IMR-90 (cell line): ENCODE measurements at regions not wholly inside any gene's neighbourhood (a gene's known extent, or its start where the extent isn't known, plus 50 kb on each side); places are given as distances from the start of the nearest gene placed in this dataset.

Source experiments
- ATAC-seq: fragments of 200-7000 bp; cut with Tn5 transposase; 2 replicates; pipeline ENCODE4 v1.9.1; 2020; ENCODE audit warnings: low read depth, mild to moderate bottlenecking, moderate library complexity
- BruUV-seq: library from RNA; stranded (reverse); fragments of 400-500 nt; replicated peaks from 2 replicates; lab custom pipeline; 2021; lab: Mats Ljungman, UMichigan
- CTCF ChIA-PET: fragments of 300-600 bp; formaldehyde crosslinking; extraction: SDS; loops from one replicate; lab custom pipeline; 2021; ENCODE audit warnings: antibody characterized with exemption; lab: Yijun Ruan, JAX
- POLR2A ChIA-PET: fragments of 300-600 bp; sonication (Branson Sonifier 250); formaldehyde crosslinking; loops from one replicate; lab custom pipeline; 2022; ENCODE audit warnings: antibody characterized with exemption; ENCODE audit not compliant: unreplicated experiment; lab: Charles Lee
- DNase-seq: peaks from one replicate; pipeline ENCODE4 v3.0.0; 2013
- H2AFZ ChIP-seq: replicated peaks from 2 replicates; pipeline ENCODE3; 2013; ENCODE audit warnings: low read length, mild to moderate bottlenecking; ENCODE audit not compliant: poor library complexity
- H2AK5ac ChIP-seq: 2 replicates; pipeline ENCODE4 v1.6.1; 2013; ENCODE audit warnings: low read depth, low read length, inconsistent platforms
- H2AK9ac ChIP-seq: replicated peaks from 2 replicates; pipeline ENCODE3; 2013; ENCODE audit warnings: mild to moderate bottlenecking, low read depth, low read length, moderate library complexity; ENCODE audit not compliant: poor library complexity
- H2BK120ac ChIP-seq: 2 replicates; pipeline ENCODE4 v1.6.1; 2013; ENCODE audit warnings: low read depth, low read length, inconsistent platforms
- H2BK15ac ChIP-seq: 3 replicates; pipeline ENCODE4 v1.6.1; 2013; ENCODE audit warnings: low read depth, low read length, inconsistent platforms
- H2BK20ac ChIP-seq: 2 replicates; pipeline ENCODE4 v1.6.1; 2013; ENCODE audit warnings: low read depth, mild to moderate bottlenecking, inconsistent platforms, low read length, moderate library complexity
- H2BK5ac ChIP-seq: 2 replicates; pipeline ENCODE4 v1.6.1; 2013; ENCODE audit warnings: mild to moderate bottlenecking, low read depth, low read length, inconsistent platforms; ENCODE audit not compliant: poor library complexity, severe bottlenecking
- H3K14ac ChIP-seq: replicated peaks from 2 replicates; pipeline ENCODE4 v1.6.1; 2013; ENCODE audit warnings: low read depth, low read length, inconsistent platforms
- H3K18ac ChIP-seq: 2 replicates; pipeline ENCODE4 v1.6.1; 2013; ENCODE audit warnings: low read depth, low read length, control low read depth
- H3K23ac ChIP-seq: 2 replicates; pipeline ENCODE4 v1.6.1; 2013; ENCODE audit warnings: low read depth, low read length, inconsistent platforms
- H3K27ac ChIP-seq: 2 replicates; pipeline ENCODE4 v1.5.1; 2013; ENCODE audit warnings: mild to moderate bottlenecking, control low read depth, low read length; ENCODE audit not compliant: insufficient read depth
- H3K27me3 ChIP-seq: 2 replicates; pipeline ENCODE4 v1.6.1; 2013; ENCODE audit warnings: low read length; ENCODE audit not compliant: control insufficient read depth, insufficient read depth
- H3K36me3 ChIP-seq: 2 replicates; pipeline ENCODE4 v1.6.1; 2013; ENCODE audit warnings: low read length, mixed read lengths; ENCODE audit not compliant: control insufficient read depth, insufficient read depth
- H3K4ac ChIP-seq: 2 replicates; pipeline ENCODE4 v1.6.1; 2013; ENCODE audit warnings: low read depth, low read length, inconsistent platforms
- H3K4me1 ChIP-seq: 2 replicates; pipeline ENCODE4 v1.6.1; 2013; ENCODE audit warnings: low read length, mixed read lengths; ENCODE audit not compliant: control insufficient read depth, insufficient read depth
- H3K4me2 ChIP-seq: 2 replicates; pipeline ENCODE4 v1.6.1; 2013; ENCODE audit warnings: low read depth, mild to moderate bottlenecking, control low read depth, low read length, moderate library complexity
- H3K4me3 ChIP-seq: 2 replicates; pipeline ENCODE4 v1.5.1; 2013; ENCODE audit warnings: low read depth, mild to moderate bottlenecking, control low read depth, low read length, moderate library complexity; ENCODE audit not compliant: insufficient read depth
- H3K56ac ChIP-seq: 2 replicates; pipeline ENCODE4 v1.6.1; 2013; ENCODE audit warnings: low read length, inconsistent platforms; ENCODE audit not compliant: insufficient read depth; ENCODE audit errors: extremely low read depth
- H3K79me1 ChIP-seq, 2 experiments: 2 replicates each; pipeline ENCODE4 v1.6.1; 2013; ENCODE audit warnings: low read length in 2 of 2, inconsistent platforms in 1 of 2, low read depth in 1 of 2
- H3K9ac ChIP-seq: 2 replicates; pipeline ENCODE4 v1.6.1; 2013; ENCODE audit warnings: low read depth, low read length, control low read depth
- H3K9me1 ChIP-seq: 2 replicates; pipeline ENCODE4 v1.6.1; 2013; ENCODE audit warnings: low read length, inconsistent platforms; ENCODE audit not compliant: insufficient read depth
- H3K9me3 ChIP-seq: 2 replicates; pipeline ENCODE4 v1.6.1; 2013; ENCODE audit warnings: low read length; ENCODE audit not compliant: control insufficient read depth, insufficient read depth
- H4K20me1 ChIP-seq: 2 replicates; pipeline ENCODE4 v1.6.1; 2013; ENCODE audit warnings: low read length, inconsistent platforms; ENCODE audit not compliant: insufficient read depth
- H4K5ac ChIP-seq: 2 replicates; pipeline ENCODE4 v1.6.1; 2013; ENCODE audit warnings: mild to moderate bottlenecking, low read depth, low read length, control low read depth
- H4K8ac ChIP-seq, 2 experiments: 2 replicates each; pipeline ENCODE4 v1.6.1; 2013; ENCODE audit warnings: low read depth in 2 of 2, low read length in 2 of 2, control low read depth in 1 of 2, inconsistent platforms in 1 of 2
- H4K91ac ChIP-seq: 2 replicates; pipeline ENCODE4 v1.6.1; 2013; ENCODE audit warnings: low read depth, low read length, inconsistent platforms; ENCODE audit not compliant: insufficient read depth
- BHLHE40 ChIP-seq: fragments of 150-350 bp; IDR thresholded peaks from 2 replicates; pipeline ENCODE4 v1.6.1; 2016; ENCODE audit warnings: mild to moderate bottlenecking, low read depth, low read length
- CEBPB ChIP-seq: IDR thresholded peaks from 2 replicates; pipeline ENCODE4 v1.6.1; 2012; ENCODE audit warnings: low read depth, low read length, improper control_type of control experiment
- CHD1 ChIP-seq: IDR thresholded peaks from 2 replicates; pipeline ENCODE4 v1.6.1; 2012; ENCODE audit warnings: low read depth, low read length, improper control_type of control experiment
- CTCF ChIP-seq: conservative IDR thresholded peaks from 2 replicates; pipeline ENCODE4 v1.5.1; 2012; ENCODE audit warnings: mild to moderate bottlenecking, low read depth, low read length, improper control_type of control experiment
- ELK1 ChIP-seq: fragments of 150-350 bp; IDR thresholded peaks from 2 replicates; pipeline ENCODE4 v1.6.1; 2016; ENCODE audit warnings: low read depth, mild to moderate bottlenecking, low read length, moderate library complexity, borderline replicate concordance
- FOS ChIP-seq: fragments of 150-350 bp; IDR thresholded peaks from 2 replicates; pipeline ENCODE4 v1.6.1; 2016; ENCODE audit warnings: low read depth, low read length
- MAFK ChIP-seq: IDR thresholded peaks from 2 replicates; pipeline ENCODE4 v1.6.1; 2012; ENCODE audit warnings: low read depth, low read length, improper control_type of control experiment
- MAZ ChIP-seq: IDR thresholded peaks from 2 replicates; pipeline ENCODE4 v1.6.1; 2012; ENCODE audit warnings: low read depth, mild to moderate bottlenecking, low read length, improper control_type of control experiment, moderate library complexity, borderline replicate concordance
- MXI1 ChIP-seq: IDR thresholded peaks from 2 replicates; pipeline ENCODE4 v1.6.1; 2012; ENCODE audit warnings: low read depth, mild to moderate bottlenecking, low read length, moderate library complexity, borderline replicate concordance
- NFE2L2 ChIP-seq: fragments of 150-350 bp; IDR thresholded peaks from 2 replicates; pipeline ENCODE4 v1.6.1; 2016; ENCODE audit warnings: low read depth, mild to moderate bottlenecking, low read length
- RFX5 ChIP-seq: IDR thresholded peaks from 2 replicates; pipeline ENCODE4 v1.8.0; 2012; ENCODE audit warnings: low read depth, mild to moderate bottlenecking, low read length, moderate library complexity
- SMC3 ChIP-seq: fragments of 150-350 bp; IDR thresholded peaks from 2 replicates; pipeline ENCODE4 v1.6.1; 2016; ENCODE audit warnings: low read depth, mild to moderate bottlenecking, antibody characterized with exemption, low read length, moderate library complexity
- USF2 ChIP-seq: fragments of 150-350 bp; IDR thresholded peaks from 2 replicates; pipeline ENCODE4 v1.6.1; 2017; ENCODE audit warnings: mild to moderate bottlenecking, antibody characterized with exemption, low read length, low read depth
- WGBS, 2 experiments: methylation state at CpG; one replicate each; pipeline versions ENCODE4 v1.1.5 to v1.1.7; 2013; ENCODE audit warnings: missing lambda C conversion rate in 2 of 2; ENCODE audit not compliant: insufficient read length in 1 of 2; ENCODE audit errors: extremely low coverage in 2 of 2; 5-methylcytosine and 5-hydroxymethylcytosine counted together
- dilution Hi-C: fragments of 300-500 bp; cut with HindIII; formaldehyde crosslinking; loops from one replicate; pipeline ENCODE4 v1.14.3; 2018; ENCODE audit warnings: low sequenced_read_pairs; ENCODE audit not compliant: unreplicated experiment
- in situ Hi-C: fragments of 300-500 bp; cut with MboI; formaldehyde crosslinking; loops from 3 replicates; pipeline ENCODE4 v1.14.3; 2019; ENCODE audit warnings: low sequenced_read_pairs, inconsistent platforms, mixed read lengths
- intact Hi-C: fragments of 100-400 bp; cut with micrococcal nuclease; formaldehyde crosslinking; loops from 2 replicates; pipeline ENCODE4 v1.10.0; 2022

- Histone ChIP-seq H3K56ac (no peak overlapping the region), H3K4me3 (no peak overlapping the region), H3K4me1 (no peaks in the 10 kb centered on the region), H3K4me2 (no peak overlapping the region), H3K23ac (no peak overlapping the region), H2BK120ac (no peak overlapping the region), H3K18ac (no peak overlapping the region), H4K8ac (no peak overlapping the region), H3K9me1 (no peaks in the 10 kb centered on the region), H2AK9ac (no peak overlapping the region), H3K36me3 (no peaks in the 10 kb centered on the region), H3K79me1 (no peaks in the 10 kb centered on the region), H3K14ac (no peak overlapping the region), H2AK5ac (no peak overlapping the region), H4K91ac (no peak overlapping the region), H3K27ac (no peak overlapping the region), H2BK15ac (no peak overlapping the region), H2BK5ac (no peak overlapping the region), H3K4ac (no peak overlapping the region), H3K27me3 (no peaks in the 10 kb centered on the region), H4K5ac (no peak overlapping the region), H2BK20ac (no peak overlapping the region), H3K9me3 (no peaks in the 10 kb centered on the region), H3K9ac (no peak overlapping the region), H2AFZ (no peak overlapping the region), H4K20me1 (no peaks in the 10 kb centered on the region)
- BruUV-seq, result no TSS peak
- DNase-seq (no peak), ATAC-seq (no peak)
- CTCF ChIA-PET, result no interaction called here
- intact Hi-C loops, result no loop called here
- POLR2A ChIA-PET, result no interaction called here
- in situ Hi-C loops, result no loop called here
- TF ChIP-seq ELK1, result no peak
- no peak for TF ChIP-seq MAZ
- no peak for TF ChIP-seq RFX5
- no peak for TF ChIP-seq MXI1
- TF ChIP-seq USF2, result no peak
- no peak for TF ChIP-seq BHLHE40
- TF ChIP-seq MAFK, result no peak
- no peak for TF ChIP-seq CEBPB
- no peak for TF ChIP-seq NFE2L2
- no peak for TF ChIP-seq FOS
- TF ChIP-seq CTCF, result no peak
- TF ChIP-seq SMC3, result no peak
- no peak for TF ChIP-seq CHD1
- WGBS, 2 experiments, result no CpG with 5 or more reads among the region's 1 CpG
- dilution Hi-C loops, result no loop called here
Measured at GRCh38 chr1:105310063-105310462, 1560.4 kb downstream of the AMY1C start.
